ENCODE measurements at regions not wholly inside any gene's neighbourhood (a gene's known extent, or its start where the extent isn't known, plus 50 kb on each side); places are given as distances from the start of the nearest gene placed in this dataset.
"Not testable (repeated sequence)": the region's sequence is repeated elsewhere in the genome, so short reads cannot be mapped to it uniquely, and the experiment has no call there.

- no peak for DNase-seq
- ChIA-PET POLR2A (no interaction called here), CTCF (no interaction called here)
- Mint-ChIP-seq H3K27me3 (peaks cover 19% of the 10 kb centered on the region), H3K4me3 (no peak overlapping the region), H3K27ac (no peak overlapping the region), H3K9me3 (no peaks in the 10 kb centered on the region), H3K36me3 (ENCODE audit: low read depth) (no peaks in the 10 kb centered on the region), H3K4me1 (no peaks in the 10 kb centered on the region)
Measured at GRCh38 chr7:152924238-152924637, 164.7 kb downstream of the ACTR3B start.

DNA sequence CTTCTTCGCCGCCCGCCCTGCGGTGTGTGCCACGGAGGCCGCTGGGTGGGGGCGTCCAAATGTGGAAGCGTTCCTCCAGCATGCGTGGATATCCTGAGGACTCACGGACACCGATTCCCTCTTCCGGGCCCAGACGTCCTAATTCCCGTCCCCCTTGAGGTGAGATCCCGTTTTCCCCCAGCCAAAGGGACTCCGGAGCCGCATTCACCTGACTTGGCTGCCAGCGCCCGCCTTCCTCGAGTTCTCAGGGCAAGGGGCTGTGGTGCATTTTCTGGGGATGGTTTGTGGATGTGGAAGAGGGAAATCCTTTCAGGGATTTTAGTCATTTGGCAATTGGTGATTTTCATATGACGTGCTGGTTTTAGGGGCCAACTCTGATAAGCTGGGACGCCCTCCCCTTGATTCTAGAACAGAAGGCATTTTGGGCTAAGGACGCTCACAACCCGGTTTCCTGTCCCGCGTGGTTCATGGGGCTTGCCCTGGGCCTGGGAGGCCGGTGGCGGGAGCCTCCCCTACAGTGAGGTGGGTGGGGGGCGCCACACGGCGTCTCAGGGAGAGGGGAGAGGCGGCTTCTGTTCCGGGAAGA is 165.4 kb downstream of the ACTR3B start:
- H3K27me3 Mint-ChIP-seq: peaks cover 19% of the 10 kb centered on the region

DNA sequence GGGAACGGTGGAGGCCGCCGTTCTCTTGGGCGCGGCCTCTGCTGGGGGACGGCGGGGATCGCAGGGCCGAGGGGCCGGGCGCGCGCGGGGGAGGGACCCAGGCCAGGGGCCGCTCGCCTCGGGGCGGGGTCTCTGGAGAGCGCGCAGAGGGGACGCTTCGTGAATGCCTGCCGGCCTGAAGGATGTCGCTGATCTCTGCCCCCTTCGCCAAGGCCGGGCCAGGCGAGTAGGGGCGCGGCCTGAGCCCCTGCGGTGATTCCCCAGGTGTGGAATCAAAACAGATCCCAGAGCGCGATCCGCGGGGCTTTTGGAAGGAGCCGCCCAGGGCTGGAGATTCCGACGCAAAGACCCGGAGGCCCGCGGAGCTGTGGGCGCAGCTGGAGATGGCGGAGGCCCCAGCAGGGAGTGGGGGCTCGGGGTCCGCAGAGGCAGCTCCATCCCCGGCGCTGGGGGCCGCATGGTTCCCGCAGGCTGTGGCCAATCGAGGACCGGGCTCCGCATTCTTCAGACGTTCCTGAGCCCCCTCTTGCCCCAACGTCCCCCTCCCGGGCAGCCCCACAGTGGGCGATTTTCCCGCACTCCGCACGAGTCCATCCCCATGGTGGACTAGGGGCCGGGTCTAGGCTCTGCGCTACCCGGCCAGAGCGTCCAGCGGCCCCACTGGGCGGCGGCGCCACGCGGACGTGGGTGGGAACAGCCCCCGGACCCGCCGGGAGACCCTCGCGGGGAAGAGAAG is 166.0 kb downstream of the ACTR3B start:
- no peak overlapping the region for H3K27ac Mint-ChIP-seq
- no peaks in the 10 kb centered on the region for H3K9me3 Mint-ChIP-seq
- H3K27me3 Mint-ChIP-seq: peaks cover 19% of the 10 kb centered on the region
- no peak for DNase-seq
- H3K36me3 Mint-ChIP-seq (ENCODE audit: low read depth): no peaks in the 10 kb centered on the region
- H3K4me1 Mint-ChIP-seq: no peaks in the 10 kb centered on the region
- ChIA-PET POLR2A (no interaction called here), CTCF (no interaction called here)
- H3K4me3 Mint-ChIP-seq: no peak overlapping the region

More for the DNA sequence above, 165.4 kb downstream of the ACTR3B start:
- Mint-ChIP-seq H3K4me3 (no peak overlapping the region), H3K27ac (no peak overlapping the region), H3K36me3 (ENCODE audit: low read depth) (no peaks in the 10 kb centered on the region), H3K9me3 (no peaks in the 10 kb centered on the region), H3K4me1 (no peaks in the 10 kb centered on the region)
- no peak for DNase-seq
- POLR2A ChIA-PET: no interaction called here
- CTCF ChIA-PET: no interaction called here

- no peaks in the 10 kb centered on the region for H3K36me3 Mint-ChIP-seq (ENCODE audit: low read depth)
- no peak overlapping the region for H3K4me3 Mint-ChIP-seq
- H3K27me3 Mint-ChIP-seq: no peaks in the 10 kb centered on the region
- CTCF ChIA-PET: no interaction called here
- DNase-seq: no peak
- H3K27ac Mint-ChIP-seq: no peak overlapping the region
- H3K9me3 Mint-ChIP-seq: no peaks in the 10 kb centered on the region
- no peaks in the 10 kb centered on the region for H3K4me1 Mint-ChIP-seq
- POLR2A ChIA-PET: no interaction called here
Measured at GRCh38 chr7:152931633-152932032, 172.1 kb downstream of the ACTR3B start.

DNA sequence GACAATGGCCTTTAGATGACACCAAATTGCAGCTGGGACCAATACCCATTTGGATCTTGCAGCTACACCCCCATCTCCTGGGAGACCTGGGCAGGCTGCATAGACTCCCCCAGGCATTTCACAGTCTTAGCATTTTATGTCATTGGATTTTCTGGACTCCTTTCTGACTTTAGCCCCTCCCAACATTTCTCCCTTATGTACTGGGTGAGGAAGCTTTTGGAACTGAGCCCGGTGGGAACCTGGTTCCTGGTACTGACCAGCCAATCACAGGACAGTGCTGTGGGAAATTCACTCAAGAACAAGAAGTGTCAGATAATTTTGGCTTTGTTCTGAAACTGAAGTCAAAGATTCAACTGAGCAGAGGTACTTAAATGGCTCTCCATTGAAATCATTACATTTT is 177.7 kb downstream of the ACTR3B start:
- CTCF ChIA-PET: no interaction called here
- Mint-ChIP-seq H3K4me3 (no peak overlapping the region), H3K4me1 (no peaks in the 10 kb centered on the region), H3K36me3 (ENCODE audit: low read depth) (no peaks in the 10 kb centered on the region), H3K9me3 (no peaks in the 10 kb centered on the region), H3K27ac (no peak overlapping the region), H3K27me3 (peaks cover 3% of the 10 kb centered on the region)
- POLR2A ChIA-PET: no interaction called here
- no peak for DNase-seq

DNA sequence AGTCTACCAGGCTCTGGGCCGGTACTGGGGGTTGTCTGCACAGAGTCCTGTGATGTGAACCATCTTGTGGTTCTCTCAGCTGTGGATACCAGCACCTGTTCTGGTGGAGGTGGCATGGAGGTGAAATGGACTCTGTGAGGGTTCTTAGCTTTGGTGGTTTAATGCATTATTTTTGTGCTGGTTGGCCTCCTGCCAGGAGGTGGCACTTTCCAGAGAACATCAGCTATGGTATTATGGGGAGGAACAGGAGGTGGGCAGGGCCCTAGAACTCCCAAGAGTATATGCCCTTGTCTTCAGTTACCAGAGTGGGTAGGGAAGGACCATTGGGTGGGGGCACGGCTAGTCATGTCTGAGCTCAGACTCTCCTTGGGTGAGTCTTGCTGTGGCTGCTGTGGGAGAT is 187.1 kb downstream of the ACTR3B start:
- POLR2A ChIA-PET; CTCF ChIA-PET; H3K9me3 Mint-ChIP-seq; H3K4me1 Mint-ChIP-seq; H3K4me3 Mint-ChIP-seq; H3K27ac Mint-ChIP-seq; DNase-seq; H3K27me3 Mint-ChIP-seq; H3K36me3 Mint-ChIP-seq (ENCODE audit: low read depth): not testable (repeated sequence)

- no peaks in the 10 kb centered on the region for H3K9me3 Mint-ChIP-seq
- H3K27ac Mint-ChIP-seq: no peak overlapping the region
- H3K4me3 Mint-ChIP-seq: no peak overlapping the region
- peaks cover 2% of the 10 kb centered on the region for H3K4me1 Mint-ChIP-seq
- no peak for DNase-seq
- no peaks in the 10 kb centered on the region for H3K36me3 Mint-ChIP-seq (ENCODE audit: low read depth)
- ChIA-PET CTCF (no interaction called here), POLR2A (no interaction called here)
- no peaks in the 10 kb centered on the region for H3K27me3 Mint-ChIP-seq
Measured at GRCh38 chr7:152947686-152948085, 188.1 kb downstream of the ACTR3B start.

DNA sequence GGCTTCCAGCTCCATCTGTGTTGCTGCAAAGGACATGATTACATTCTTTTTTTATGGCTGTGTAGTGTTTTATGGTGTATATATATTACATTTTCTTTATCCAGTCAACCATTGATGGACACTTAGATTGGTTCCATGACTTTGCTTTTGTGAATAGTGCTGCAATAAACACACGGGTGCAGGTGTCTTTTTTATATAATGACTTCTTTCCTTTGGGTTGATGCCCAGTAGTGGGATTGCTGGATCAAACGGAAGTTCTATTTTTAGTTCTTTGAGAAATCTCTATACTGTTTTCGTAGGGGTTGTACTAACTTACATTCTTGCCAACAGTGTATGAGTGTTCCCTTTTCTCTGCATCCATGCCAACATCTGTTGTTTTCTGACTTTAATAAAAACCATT is 189.7 kb downstream of the ACTR3B start:
- no peaks in the 10 kb centered on the region for H3K27me3 Mint-ChIP-seq
- H3K27ac Mint-ChIP-seq: no peak overlapping the region
- CTCF ChIA-PET: no interaction called here
- POLR2A ChIA-PET: no interaction called here
- H3K4me3 Mint-ChIP-seq: no peak overlapping the region
- H3K4me1 Mint-ChIP-seq: peaks cover 1% of the 10 kb centered on the region
- no peaks in the 10 kb centered on the region for H3K9me3 Mint-ChIP-seq
- no peaks in the 10 kb centered on the region for H3K36me3 Mint-ChIP-seq (ENCODE audit: low read depth)
- no peak for DNase-seq

GRCh38 chr7:152949790-152950189 is 190.2 kb downstream of the ACTR3B start:
- no peak overlapping the region for H3K27ac Mint-ChIP-seq
- CTCF ChIA-PET: no interaction called here
- no peak for DNase-seq
- no peaks in the 10 kb centered on the region for H3K9me3 Mint-ChIP-seq
- no peaks in the 10 kb centered on the region for H3K36me3 Mint-ChIP-seq (ENCODE audit: low read depth)
- H3K4me3 Mint-ChIP-seq: no peak overlapping the region
- POLR2A ChIA-PET: no interaction called here
- no peaks in the 10 kb centered on the region for H3K27me3 Mint-ChIP-seq
- H3K4me1 Mint-ChIP-seq: no peaks in the 10 kb centered on the region

DNA sequence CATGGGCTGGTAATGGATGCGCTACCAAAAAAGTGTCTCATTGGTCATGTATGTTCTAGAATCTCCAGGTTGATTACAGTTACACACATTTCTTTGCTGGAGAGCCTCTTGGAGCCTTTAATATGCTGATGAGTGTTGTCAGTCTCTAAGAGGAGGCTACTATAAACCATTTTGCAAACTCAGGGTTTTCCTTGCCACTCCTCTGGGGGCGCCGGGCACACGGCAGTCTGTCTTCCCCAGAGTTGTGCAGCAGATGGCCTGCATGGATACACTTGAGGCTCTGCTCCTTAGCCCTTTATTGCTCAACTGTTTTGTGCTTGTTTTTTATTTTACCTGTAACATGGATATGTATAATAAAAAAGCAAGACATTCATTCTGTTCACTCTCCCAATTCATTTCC is 196.5 kb downstream of the ACTR3B start:
- ChIA-PET CTCF (no interaction called here), POLR2A (no interaction called here)
- H3K27me3 Mint-ChIP-seq: no peaks in the 10 kb centered on the region
- H3K27ac Mint-ChIP-seq: no peak overlapping the region
- peaks cover 2% of the 10 kb centered on the region for H3K9me3 Mint-ChIP-seq
- DNase-seq: no peak
- H3K4me3 Mint-ChIP-seq: no peak overlapping the region
- no peaks in the 10 kb centered on the region for H3K4me1 Mint-ChIP-seq
- H3K36me3 Mint-ChIP-seq (ENCODE audit: low read depth): no peaks in the 10 kb centered on the region

DNA sequence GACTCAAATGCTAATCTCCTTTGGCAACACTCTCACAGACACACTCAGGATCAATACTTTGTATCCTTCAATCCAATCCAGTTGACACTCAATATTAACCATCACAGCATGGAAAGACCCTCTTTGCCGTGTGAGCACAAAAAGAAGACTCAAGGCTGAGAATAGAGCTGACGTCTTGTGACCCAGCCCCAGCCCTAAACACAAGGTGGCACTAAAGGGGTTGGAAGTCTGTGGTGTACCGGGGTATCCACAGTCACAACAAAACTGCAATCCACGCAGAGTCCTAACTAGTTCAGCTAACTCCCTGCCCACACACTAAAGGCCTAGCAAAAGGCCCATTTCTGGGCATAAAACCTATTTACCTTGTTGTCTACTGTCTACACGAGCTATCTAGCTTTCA is 200.1 kb downstream of the ACTR3B start:
- CTCF ChIA-PET: no interaction called here
- Mint-ChIP-seq H3K36me3 (ENCODE audit: low read depth) (no peaks in the 10 kb centered on the region), H3K4me3 (no peak overlapping the region), H3K27ac (no peak overlapping the region), H3K9me3 (peaks cover 2% of the 10 kb centered on the region), H3K4me1 (no peaks in the 10 kb centered on the region), H3K27me3 (no peaks in the 10 kb centered on the region)
- DNase-seq: no peak
- POLR2A ChIA-PET: no interaction called here

DNA sequence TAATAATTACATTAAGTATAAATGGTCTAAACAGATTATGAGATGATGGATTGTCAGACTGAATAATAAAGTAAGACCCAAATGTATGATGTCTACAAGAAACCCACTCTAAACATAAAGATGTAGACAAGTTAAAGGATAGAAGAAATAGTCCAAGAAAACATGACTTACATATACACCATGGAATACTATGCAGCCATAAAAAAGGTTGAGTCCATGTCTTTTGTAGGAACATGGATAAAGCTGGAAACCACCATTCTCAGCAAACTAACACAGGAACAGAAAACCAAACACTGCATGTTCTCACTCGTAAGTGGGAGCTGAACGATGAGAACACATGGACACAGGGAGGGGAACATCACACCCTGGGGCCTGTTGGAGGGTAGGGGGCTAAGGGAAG is 202.2 kb downstream of the ACTR3B start:
- H3K4me1 Mint-ChIP-seq; H3K36me3 Mint-ChIP-seq (ENCODE audit: low read depth); H3K4me3 Mint-ChIP-seq; H3K9me3 Mint-ChIP-seq; CTCF ChIA-PET; POLR2A ChIA-PET; H3K27ac Mint-ChIP-seq; H3K27me3 Mint-ChIP-seq; DNase-seq: not testable (repeated sequence)

DNA sequence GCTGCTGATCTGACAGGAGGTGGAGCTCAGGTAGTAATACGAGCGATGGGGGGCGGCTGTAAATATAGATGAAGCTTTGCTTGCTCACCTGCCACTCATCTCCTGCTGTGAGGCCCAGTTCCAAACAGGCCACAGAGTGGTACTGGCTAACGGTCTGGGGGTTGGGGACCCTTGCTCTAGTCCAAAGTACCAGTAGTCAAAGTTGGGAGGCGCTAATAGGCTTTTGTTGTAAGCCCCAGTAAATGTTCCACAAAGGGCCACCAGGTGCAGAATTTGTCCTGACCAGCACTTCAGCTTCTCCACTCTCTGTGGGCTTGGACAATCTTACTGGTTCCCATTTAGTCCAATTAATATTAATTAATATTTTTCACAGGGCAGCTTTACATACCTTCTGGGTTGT is 206.6 kb downstream of the ACTR3B start:
- Mint-ChIP-seq H3K9me3 (no peaks in the 10 kb centered on the region), H3K36me3 (ENCODE audit: low read depth) (no peaks in the 10 kb centered on the region), H3K27me3 (no peaks in the 10 kb centered on the region), H3K4me3 (no peak overlapping the region), H3K27ac (no peak overlapping the region), H3K4me1 (no peaks in the 10 kb centered on the region)
- DNase-seq: no peak
- POLR2A ChIA-PET: no interaction called here
- CTCF ChIA-PET: no interaction called here

DNA sequence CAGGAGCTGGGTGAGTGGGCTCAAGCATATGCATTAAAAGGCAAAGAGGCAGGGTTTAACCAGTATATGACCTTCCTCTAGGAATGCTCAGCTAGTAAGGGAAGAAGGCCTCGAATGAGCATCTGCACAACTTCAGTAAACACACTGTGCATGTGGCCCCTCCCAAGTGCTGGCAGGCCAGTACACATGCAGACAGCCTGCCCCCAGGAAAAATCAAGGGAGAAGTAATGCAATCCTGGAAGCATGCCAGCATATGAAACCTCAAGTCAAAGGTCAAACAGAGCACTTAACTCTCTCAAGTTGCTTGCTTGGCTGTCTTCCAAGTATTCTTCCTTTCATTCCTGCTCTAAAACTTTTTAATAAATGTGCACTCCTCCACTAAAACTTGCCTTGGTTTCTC is 208.4 kb downstream of the ACTR3B start:
- no peak for DNase-seq
- no peak overlapping the region for H3K27ac Mint-ChIP-seq
- peaks cover 10% of the 10 kb centered on the region for H3K9me3 Mint-ChIP-seq
- H3K36me3 Mint-ChIP-seq (ENCODE audit: low read depth): no peaks in the 10 kb centered on the region
- CTCF ChIA-PET: no interaction called here
- POLR2A ChIA-PET: no interaction called here
- H3K4me1 Mint-ChIP-seq: no peaks in the 10 kb centered on the region
- H3K27me3 Mint-ChIP-seq: no peaks in the 10 kb centered on the region
- no peak overlapping the region for H3K4me3 Mint-ChIP-seq

Data from activated CD4-positive, alpha-beta memory T cell treated with anti-CD3 and anti-CD28 coated beads, Interleukin-2, amount 10 ng/mL, durations not matched to agents 7 days and 5 days (primary cell).